Upper lobe of right lung (tissue), 1 donor: ENCODE measurements at regions not wholly inside any gene's neighbourhood (a gene's known extent, or its start where the extent isn't known, plus 50 kb on each side); places are given as distances from the start of the nearest gene placed in this dataset.

Source experiments
- ATAC-seq: fragments of 200-7000 bp; cut with Tn5 transposase; one replicate; pipeline ENCODE4 v1.9.1; 2020; ENCODE audit warnings: mild to moderate bottlenecking, moderate library complexity
- DNase-seq: peaks from one replicate; pipeline ENCODE4 v3.0.0-alpha.2; 2020
- H3K27ac ChIP-seq: fragments of 200-600 bp; one replicate; pipeline ENCODE4 v1.8.0; 2022
- H3K27me3 ChIP-seq: fragments of 200-600 bp; one replicate; pipeline ENCODE4 v1.8.0; 2022; ENCODE audit warnings: mild to moderate bottlenecking
- H3K36me3 ChIP-seq: fragments of 200-600 bp; one replicate; pipeline ENCODE4 v1.8.0; 2022
- H3K4me1 ChIP-seq: fragments of 200-600 bp; one replicate; pipeline ENCODE4 v1.8.0; 2022
- H3K4me3 ChIP-seq: fragments of 200-600 bp; one replicate; pipeline ENCODE4 v1.8.0; 2022; ENCODE audit warnings: mild to moderate bottlenecking
- H3K9me3 ChIP-seq: fragments of 200-600 bp; one replicate; pipeline ENCODE4 v1.8.0; 2022
- CTCF ChIP-seq: fragments of 200-600 bp; IDR thresholded peaks from one replicate; pipeline ENCODE4 v1.8.0; 2022; ENCODE audit warnings: antibody characterized with exemption
- intact Hi-C: fragments of 100-400 bp; cut with DNase I; formaldehyde crosslinking; loops from one replicate; pipeline ENCODE4 v1.11.0; 2022
- donor health status: DM: no; HTN: yes; CAD: no; lungs with severe emphysema.

- TF ChIP-seq CTCF: no peak
- Histone ChIP-seq H3K4me3 (no peak overlapping the region), H3K27ac (no peak overlapping the region), H3K9me3 (no peaks in the 10 kb centered on the region), H3K27me3 (no peaks in the 10 kb centered on the region), H3K4me1 (no peaks in the 10 kb centered on the region), H3K36me3 (no peaks in the 10 kb centered on the region)
- intact Hi-C loops: no loop called here
- ATAC-seq (no peak), DNase-seq (no peak)
These were observed 329.9 kb downstream of the MSX2 start for GRCh38 chr5:175054243-175054642.

GRCh38 chr5:175052351-175052750 is 328.0 kb downstream of the MSX2 start:
- H3K36me3 ChIP-seq: no peaks in the 10 kb centered on the region
- no peaks in the 10 kb centered on the region for H3K4me1 ChIP-seq
- DNase-seq: no peak
- H3K27me3 ChIP-seq: no peaks in the 10 kb centered on the region
- no peak for ATAC-seq
- TF ChIP-seq CTCF: no peak
- H3K9me3 ChIP-seq: no peaks in the 10 kb centered on the region
- no peak overlapping the region for H3K27ac ChIP-seq
- intact Hi-C loops: no loop called here
- H3K4me3 ChIP-seq: no peak overlapping the region

- H3K4me3 ChIP-seq: no peak overlapping the region
- intact Hi-C loops: no loop called here
- ATAC-seq: no peak
- no peaks in the 10 kb centered on the region for H3K27me3 ChIP-seq
- TF ChIP-seq CTCF: no peak
- no peaks in the 10 kb centered on the region for H3K36me3 ChIP-seq
- no peak overlapping the region for H3K27ac ChIP-seq
- H3K9me3 ChIP-seq: no peaks in the 10 kb centered on the region
- H3K4me1 ChIP-seq: no peaks in the 10 kb centered on the region
- no peak for DNase-seq
These were observed 322.7 kb downstream of the MSX2 start for GRCh38 chr5:175047048-175047447.

GRCh38 chr5:175045820-175046219 is 321.4 kb downstream of the MSX2 start:
- H3K27ac ChIP-seq: no peak overlapping the region
- ATAC-seq: no peak
- no peak overlapping the region for H3K4me3 ChIP-seq

GRCh38 chr5:175037820-175038219 is 313.4 kb downstream of the MSX2 start:
- ATAC-seq (no peak), DNase-seq (no peak)
- Histone ChIP-seq H3K9me3 (no peaks in the 10 kb centered on the region), H3K4me1 (no peaks in the 10 kb centered on the region), H3K27me3 (no peaks in the 10 kb centered on the region), H3K4me3 (no peak overlapping the region), H3K27ac (no peak overlapping the region), H3K36me3 (no peaks in the 10 kb centered on the region)
- intact Hi-C loops: no loop called here
- TF ChIP-seq CTCF: no peak

More at GRCh38 chr5:175045820-175046219, 321.4 kb downstream of the MSX2 start:
- no peaks in the 10 kb centered on the region for H3K27me3 ChIP-seq
- no peaks in the 10 kb centered on the region for H3K4me1 ChIP-seq
- TF ChIP-seq CTCF: no peak
- H3K9me3 ChIP-seq: no peaks in the 10 kb centered on the region
- H3K36me3 ChIP-seq: no peaks in the 10 kb centered on the region
- no peak for DNase-seq
- intact Hi-C loops: no loop called here

- Histone ChIP-seq H3K36me3 (no peaks in the 10 kb centered on the region), H3K4me3 (no peak overlapping the region), H3K4me1 (no peaks in the 10 kb centered on the region), H3K27ac (no peak overlapping the region), H3K9me3 (no peaks in the 10 kb centered on the region), H3K27me3 (no peaks in the 10 kb centered on the region)
- DNase-seq (no peak), ATAC-seq (no peak)
- no peak for TF ChIP-seq CTCF
- intact Hi-C loops: no loop called here
These were observed 311.6 kb downstream of the MSX2 start for GRCh38 chr5:175035882-175036533.
